T47D (cell line): ENCODE measurements at regions not wholly inside any gene's neighbourhood (a gene's known extent, or its start where the extent isn't known, plus 50 kb on each side); places are given as distances from the start of the nearest gene placed in this dataset.

Source experiments
- DNase-seq, 2 experiments: peaks; one replicate each; pipeline versions ENCODE4 v3.0.0 to v3.0.0-alpha.2; 2011 to 2012; ENCODE audit warnings: low read depth in 1 of 2, low spot score in 1 of 2
- JUND ChIP-seq: IDR thresholded peaks from 2 replicates; pipeline ENCODE4 v1.6.1; 2012; ENCODE audit warnings: low read depth
- in situ Hi-C: cut with HindIII; loops from 2 replicates; pipeline ENCODE4 v1.10.0; 2016; ENCODE audit warnings: low sequenced_read_pairs, low pct_unique_long_range_greater_than_20kb

DNA sequence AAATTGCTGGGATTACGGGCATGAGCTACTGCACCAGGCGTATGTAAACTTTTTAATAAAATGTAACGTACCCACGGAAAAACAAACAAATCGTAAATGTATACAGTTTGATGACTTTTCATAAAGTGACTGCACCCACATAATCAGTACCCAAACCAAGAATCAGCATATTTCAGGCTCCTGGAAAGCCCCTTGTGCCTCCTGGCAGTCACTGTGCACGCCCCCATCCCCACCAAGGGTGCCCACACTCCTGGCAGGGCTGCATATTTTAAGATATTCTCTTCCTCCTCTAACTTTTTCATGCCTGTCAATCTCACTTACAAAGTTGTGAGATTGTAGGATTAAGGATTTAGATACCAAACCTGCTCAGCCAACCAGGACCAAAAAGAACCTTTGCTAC, 305.5 kb downstream of the SHQ1 start:
- in situ Hi-C loops, result no loop called here
- DNase-seq, result no peak
- TF ChIP-seq JUND, result no peak

DNA sequence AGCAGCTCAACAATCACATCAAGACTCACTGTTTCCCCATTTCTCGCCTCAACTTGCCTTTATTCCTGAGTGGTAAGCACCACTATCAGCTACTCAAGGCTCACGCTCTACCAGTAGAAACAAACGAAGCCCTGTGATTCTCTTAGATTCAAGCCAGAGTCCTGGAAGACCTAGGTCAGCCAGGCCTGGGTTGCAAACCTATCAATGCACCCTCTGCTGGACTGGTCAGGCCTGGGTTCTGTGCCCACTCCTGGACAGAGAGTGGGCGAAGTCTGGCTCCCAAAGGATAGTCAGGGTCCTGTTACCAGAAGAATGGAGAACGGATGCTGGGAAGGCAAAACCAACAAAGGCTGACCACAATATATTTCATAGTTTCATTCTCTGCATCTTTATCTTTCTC, 308.4 kb downstream of the SHQ1 start:
- in situ Hi-C loops, result no loop called here
- no peak for DNase-seq
- no peak for TF ChIP-seq JUND

DNA sequence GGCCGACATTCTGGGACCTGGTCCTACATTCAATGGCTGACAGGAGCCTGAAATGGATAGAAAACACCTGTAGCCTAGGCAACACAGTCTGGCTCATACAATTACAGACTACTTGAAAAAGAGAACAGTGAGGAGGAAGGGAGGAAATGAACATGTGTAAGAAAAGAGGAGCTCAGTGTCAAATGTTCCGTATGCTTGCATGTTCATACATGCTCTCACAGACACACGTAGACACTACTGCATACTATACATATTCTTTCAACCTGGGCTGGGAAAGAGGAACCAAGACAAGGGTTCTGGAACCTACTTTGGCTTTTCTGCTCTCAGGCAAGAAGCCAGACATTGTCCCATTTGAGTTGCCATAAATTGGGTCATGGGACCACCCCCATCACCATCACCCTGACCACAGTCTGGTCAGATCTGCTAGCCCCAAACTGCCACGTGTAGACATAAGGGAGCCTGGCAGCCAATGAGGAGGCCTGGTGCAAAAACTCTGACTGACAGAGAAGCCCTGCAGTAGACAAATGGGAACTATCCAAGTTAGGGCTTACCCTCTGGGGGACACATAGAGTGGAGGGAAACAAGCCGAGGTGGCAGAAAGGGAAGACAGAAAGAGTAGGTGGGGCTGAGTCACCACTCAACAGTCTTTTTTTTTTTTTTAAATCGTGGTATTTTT, 310.0 kb downstream of the SHQ1 start:
- TF ChIP-seq JUND, result no peak
- in situ Hi-C loops, result no loop called here
- DNase-seq, result no peak

DNA sequence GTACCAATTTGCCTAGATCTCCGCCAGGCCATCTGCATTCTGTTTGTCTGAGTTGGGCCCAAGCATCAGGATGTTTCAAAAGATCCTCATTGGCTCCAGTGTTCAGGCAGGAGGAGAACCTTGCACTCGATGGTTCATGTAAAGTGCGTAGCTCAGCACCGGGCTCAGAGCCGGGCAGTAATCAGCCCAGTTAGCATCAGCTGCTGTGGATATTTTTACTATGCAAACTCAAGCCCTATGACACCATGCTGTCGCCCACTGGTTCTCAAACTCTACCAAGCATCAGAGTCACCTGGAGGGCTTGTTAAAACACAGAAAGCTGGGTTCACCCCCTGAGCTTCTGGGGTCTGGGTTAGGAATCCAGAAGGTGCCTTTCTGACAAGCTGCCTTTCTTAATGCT, 310.8 kb downstream of the SHQ1 start:
- no peak for TF ChIP-seq JUND
- in situ Hi-C loops, result no loop called here
- no peak for DNase-seq

GRCh38 chr3:72536878-72537267, 311.4 kb downstream of the SHQ1 start:
- DNase-seq, result no peak
- in situ Hi-C loops, result no loop called here
- no peak for TF ChIP-seq JUND

DNA sequence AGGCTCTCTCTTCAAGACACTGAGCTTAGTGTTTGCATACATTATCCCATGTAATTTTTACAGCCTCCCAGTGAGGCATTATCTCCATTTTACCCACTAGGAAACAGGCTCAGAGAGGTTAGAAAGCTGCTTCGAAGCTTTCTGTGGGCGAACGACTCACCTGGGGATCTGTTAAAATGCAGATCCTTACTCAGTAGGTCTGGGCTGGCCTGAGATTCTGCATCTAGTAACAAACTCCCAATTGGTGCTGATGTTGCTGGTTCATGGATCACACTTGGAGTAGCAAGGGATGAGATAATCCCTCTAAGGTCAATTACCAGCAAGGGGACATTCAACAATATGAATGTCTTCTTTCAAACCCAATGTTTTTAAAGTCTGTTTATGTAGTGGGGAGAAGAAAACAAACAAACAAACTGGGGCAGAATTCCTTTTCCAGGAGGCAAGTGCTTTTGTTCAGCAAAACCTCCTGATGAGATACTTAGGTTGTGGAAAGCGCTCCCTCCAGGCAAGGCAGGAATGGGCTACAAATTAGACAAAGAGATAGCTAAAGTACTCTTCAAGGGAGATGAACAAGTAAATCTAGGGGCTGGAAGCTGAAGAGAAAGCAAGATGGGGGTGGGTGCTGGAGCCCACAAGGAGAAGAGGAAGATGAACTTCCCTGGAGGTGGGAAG, 311.9 kb downstream of the SHQ1 start:
- DNase-seq, result no peak
- in situ Hi-C loops, result no loop called here

DNA sequence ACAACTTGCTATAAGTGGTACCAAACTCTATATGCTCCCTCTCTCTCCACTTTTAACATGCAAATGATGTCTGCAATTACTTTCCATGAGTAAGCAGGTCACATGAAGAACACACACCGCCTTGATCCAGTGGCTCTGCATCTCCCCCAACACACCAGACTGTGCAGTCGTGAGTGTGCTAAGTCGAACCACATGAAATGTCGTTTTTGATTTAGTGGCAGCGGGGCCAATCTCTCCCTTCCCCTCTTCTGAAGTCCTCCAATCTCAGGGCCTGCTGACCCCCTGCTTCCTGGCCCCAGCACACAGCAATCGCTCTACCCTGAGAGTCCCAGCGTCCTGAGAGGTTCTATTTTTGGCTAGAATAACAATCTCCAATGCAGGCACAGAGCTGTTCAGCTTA, 312.5 kb downstream of the SHQ1 start:
- in situ Hi-C loops, result no loop called here
- no peak for TF ChIP-seq JUND

More for the DNA sequence above, 311.9 kb downstream of the SHQ1 start:
- TF ChIP-seq JUND, result no peak

GRCh38 chr3:72533591-72534473, 314.4 kb downstream of the SHQ1 start:
- DNase-seq, result no peak
- in situ Hi-C loops, result no loop called here
- TF ChIP-seq JUND, result no peak

More for the DNA sequence above, 312.5 kb downstream of the SHQ1 start:
- DNase-seq, result no peak

- in situ Hi-C loops, result no loop called here
- no peak for DNase-seq
- TF ChIP-seq JUND, result no peak
Measured at GRCh38 chr3:72530426-72530825, 317.8 kb downstream of the SHQ1 start.

- no peak for TF ChIP-seq JUND
- no peak for DNase-seq
- in situ Hi-C loops, result no loop called here
Measured at GRCh38 chr3:72529081-72529480, 319.2 kb downstream of the SHQ1 start.

- in situ Hi-C loops, result no loop called here
- DNase-seq, result no peak
- no peak for TF ChIP-seq JUND
Measured at GRCh38 chr3:72523429-72524151, 324.7 kb downstream of the SHQ1 start.

GRCh38 chr3:72520690-72521308, 327.4 kb downstream of the SHQ1 start:
- no peak for TF ChIP-seq JUND
- in situ Hi-C loops, result no loop called here
- DNase-seq, result no peak
